HG03196 (cell line): ENCODE measurements at regions not wholly inside any gene's neighbourhood (a gene's known extent, or its start where the extent isn't known, plus 50 kb on each side); places are given as distances from the start of the nearest gene placed in this dataset.

ENCODE experiments used
- ATAC-seq: cut with Tn5 transposase; IDR thresholded peaks from one replicate; pipeline ENCODE4 v1.9.1; 2021; ENCODE audit not compliant: unreplicated experiment

DNA sequence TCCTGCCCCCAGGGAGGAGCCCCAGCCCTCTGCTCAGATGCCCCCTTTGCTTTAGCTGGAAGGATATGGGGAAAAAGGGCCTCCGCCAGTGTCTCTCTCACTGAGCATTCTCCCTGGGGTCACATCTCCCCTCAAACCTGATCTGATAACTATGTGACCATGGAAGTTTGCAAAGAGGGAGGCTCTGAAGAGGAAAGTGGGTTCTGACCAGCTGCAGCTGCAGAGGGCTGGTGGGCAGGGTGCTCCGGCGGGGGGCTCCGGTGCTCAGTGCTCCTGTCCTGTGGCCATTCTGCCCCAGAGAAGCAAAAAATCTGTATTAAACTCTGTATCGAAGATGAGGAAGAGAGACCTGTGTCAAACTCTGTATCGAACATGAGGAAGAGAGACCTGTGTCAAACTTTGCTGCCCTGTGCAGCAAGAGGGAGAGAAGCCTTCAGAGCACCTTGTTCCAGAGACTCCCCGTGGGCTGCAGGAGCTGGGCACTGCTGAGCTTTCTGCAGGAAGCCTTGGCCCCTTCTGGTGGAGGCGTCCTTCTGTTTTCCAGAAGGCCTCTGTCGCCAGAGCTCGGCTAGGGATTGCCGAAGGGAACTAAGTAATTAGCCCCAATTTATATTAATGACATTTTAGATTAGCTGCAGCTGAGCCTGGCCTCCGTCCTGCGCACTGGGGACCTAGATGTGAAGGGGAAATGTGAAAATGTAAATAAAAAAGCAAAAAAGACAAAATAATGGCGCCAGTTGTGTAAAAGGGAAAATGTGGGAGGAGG lies 186.2 kb upstream of the C1orf174 start:
- ATAC-seq = no peak

DNA sequence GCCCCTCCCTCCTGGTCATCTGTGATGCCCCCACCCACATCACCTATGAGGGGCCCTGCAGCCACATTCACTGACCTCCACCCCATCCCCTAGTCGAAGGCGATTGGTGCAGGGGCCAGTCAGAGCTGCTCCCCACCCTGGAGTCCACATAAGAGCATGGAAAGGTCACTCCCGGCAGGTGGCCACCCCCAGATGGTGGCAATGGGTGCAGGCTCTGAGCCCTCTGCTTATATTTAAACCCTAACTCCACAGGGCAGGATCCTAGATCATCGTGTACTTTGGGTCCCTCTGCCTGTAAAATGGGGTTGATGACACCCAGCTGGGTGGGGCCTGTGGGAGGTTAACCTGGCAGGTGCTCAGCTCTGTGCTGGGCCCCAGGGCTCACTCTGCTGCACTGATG lies 186.8 kb upstream of the C1orf174 start:
- ATAC-seq = no peak

DNA sequence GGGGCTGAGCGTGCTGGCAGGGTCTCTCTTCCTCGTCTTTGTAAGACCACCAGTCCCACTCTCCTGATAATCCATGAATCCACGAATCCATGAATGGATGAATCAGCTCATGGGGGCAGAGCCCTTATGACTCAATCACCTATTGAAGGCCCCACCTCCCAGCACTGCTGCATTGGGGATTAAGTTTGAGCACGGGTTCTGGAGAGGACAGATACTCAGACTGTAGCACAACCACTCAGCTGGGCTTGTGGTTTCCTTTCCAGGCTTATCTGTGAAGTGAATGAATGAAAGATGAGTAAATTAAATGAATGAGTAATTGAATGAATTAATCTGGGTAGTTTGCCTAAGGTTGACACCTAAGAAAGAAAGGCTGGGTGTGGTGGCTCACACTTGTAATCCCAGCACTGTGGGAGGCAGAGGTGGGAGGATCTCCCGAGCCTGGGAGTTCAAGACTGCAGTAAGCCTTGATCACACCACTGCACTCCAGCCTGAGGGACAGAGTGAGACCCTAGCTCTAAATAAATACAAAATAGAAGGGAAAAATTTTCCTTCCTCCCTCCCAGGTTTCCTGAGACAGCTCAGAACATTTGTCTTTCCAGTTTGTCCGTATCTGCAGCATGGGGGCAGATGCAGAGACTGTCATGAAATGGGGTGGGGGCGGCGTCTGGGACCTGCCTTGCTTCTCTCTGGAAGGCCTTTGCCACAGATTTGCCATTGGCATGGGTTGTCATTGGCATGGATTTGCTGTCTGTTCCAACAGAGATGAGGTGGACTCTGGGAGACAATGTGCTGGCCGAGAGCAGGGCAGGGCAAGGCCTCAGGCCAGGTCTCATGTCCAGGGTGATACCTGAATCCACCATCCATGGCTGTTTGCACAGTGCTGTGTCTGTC lies 187.7 kb upstream of the C1orf174 start:
- ATAC-seq = no peak

GRCh38 chr1:4088676-4089075 lies 188.6 kb upstream of the C1orf174 start:
- no peak for ATAC-seq

DNA sequence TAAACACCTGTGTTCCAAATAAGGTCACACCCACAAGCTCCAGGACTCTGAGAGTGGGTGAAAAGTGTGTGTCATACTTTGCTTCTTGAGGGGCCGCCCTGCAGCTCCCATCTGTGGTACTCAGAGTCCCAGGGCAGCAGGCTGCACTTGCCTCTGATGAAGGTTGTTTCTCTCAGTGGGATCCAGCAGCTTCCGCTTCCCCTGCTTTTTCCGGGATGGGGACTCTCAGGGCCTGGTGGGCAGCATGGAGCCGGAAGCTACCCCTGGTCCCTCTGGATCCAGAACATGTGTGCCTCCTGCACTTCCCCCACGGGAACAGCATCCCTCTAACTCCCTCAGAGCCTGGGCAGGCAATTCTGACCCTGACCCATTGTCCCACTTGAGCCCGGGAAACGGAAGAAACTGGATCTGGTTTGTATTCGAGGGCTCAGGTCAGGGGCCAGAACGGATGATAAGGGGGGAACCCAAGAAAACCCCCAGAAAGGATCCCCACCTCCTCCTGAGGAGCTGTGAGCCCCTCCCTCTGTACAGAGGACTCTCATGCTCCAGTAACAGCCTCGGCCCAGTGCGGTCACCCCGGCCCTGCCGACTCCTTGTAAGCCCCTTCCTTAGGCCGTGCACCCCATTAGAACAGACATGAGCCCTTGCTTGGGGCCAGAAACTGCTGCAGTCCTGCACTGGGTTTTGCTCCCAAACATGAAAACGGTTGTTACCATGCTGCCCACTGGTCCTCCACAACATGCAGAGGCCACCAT lies 189.5 kb upstream of the C1orf174 start:
- ATAC-seq = no peak

DNA sequence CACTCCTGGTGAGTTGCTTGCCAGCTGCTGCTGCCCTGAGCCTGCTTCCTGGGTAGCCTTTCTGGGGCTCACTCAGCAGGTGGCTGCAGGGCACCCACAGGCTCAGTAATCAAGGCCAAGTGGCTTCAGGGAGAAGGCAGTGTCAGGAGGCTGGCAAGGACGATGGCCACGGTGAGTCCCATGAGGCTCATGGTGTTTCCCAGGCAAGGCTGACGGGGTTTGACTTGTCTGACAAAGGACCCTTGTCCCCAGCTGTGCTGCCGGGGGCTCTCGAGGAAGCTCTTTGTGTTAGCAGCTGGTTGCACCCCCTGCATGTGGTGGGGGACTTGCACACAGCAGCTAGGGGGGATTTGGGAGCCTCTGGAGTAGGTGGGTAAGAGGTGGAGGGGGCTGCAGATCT lies 190.5 kb upstream of the C1orf174 start:
- ATAC-seq = no peak

DNA sequence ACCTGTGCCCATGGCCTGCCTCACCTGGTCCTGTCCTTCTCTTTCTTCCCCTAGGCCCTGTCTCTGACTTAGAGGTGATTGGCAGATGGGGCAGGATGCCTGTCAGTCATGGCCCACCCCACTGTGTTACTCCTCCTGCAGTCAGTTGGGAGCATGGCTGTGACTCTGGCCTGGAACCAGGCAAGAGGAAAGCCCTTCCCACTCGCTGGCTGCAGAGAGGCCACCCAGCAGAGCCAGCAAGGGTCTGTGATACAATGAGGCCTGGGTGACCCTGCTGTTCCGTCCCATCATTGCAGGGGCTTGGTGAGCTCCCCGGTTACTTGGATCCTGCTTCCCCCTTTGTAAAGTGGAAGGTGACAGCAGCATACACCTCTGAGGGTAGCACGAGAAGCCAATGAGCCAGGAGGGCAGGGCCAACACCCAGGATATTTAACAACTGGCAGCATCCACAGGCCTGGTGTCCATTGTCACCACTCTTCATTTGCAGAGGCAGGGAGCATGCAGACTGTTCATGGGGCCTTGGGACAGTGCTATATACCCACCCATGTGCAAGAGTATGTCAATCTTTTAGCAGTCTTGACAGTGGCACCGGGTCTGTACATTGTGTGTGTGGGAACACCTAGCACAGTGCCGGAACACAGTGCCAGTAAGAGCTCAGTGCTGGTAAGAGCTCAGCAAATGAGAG lies 191.0 kb upstream of the C1orf174 start:
- no peak for ATAC-seq

- no peak for ATAC-seq
Measured at GRCh38 chr1:4091996-4092395, 191.9 kb upstream of the C1orf174 start.

GRCh38 chr1:4093856-4094565 lies 193.9 kb upstream of the C1orf174 start:
- ATAC-seq = no peak

GRCh38 chr1:4095433-4095971 lies 195.4 kb upstream of the C1orf174 start:
- no peak for ATAC-seq

DNA sequence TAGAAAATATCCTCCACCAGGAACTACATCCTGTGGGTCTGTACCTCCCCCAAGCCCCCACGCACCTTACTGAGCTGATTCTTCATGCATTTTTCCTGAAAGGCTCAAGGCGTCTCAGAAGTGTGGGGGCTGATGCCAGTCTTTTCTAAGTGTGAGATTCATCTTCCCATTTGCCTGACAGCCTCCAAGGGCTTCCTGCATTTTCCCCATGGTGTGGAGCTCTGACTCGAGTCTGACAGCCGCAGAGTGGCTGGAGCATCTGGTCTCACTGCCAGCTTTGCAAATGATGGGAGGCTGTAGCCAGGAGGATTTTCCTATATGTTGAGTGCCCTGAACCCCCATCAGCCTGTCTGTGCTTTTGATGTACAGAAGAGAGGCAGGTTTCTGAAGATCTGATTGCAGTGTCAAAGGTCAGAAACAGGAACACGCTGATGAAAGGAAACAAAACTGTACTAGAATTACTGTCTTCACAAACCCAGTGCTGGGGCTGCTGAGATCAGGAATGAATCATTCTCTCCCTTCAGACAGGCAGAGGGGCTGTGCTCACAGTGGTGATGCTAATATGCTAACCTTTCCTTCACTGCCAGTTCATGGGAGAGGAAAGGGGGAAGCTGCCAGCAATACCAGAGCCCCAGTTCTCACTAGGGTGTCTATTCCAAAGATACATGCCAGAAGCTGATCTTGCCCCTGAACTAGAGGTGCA lies 201.5 kb upstream of the C1orf174 start:
- no peak for ATAC-seq

GRCh38 chr1:4105300-4105880 lies 205.3 kb upstream of the C1orf174 start:
- no peak for ATAC-seq

DNA sequence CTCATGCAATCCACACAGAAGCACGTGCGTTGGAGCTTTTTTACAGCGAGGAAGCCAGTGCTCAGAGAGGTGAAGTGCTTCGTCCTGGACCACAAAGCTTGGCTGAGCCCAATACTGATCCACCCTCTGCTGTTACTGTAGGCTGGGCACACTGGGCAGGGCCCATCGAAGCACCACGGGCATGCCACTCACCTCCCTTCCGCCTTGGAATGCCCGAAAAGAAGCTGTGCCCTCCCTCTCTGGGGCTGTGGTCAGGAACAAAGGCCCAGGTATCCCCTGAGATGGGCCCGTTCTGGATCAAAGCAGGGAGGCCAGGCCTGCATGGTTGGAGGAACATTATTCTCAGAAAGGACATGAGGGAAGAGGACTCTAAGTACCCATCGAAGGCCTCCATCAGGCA lies 206.7 kb upstream of the C1orf174 start:
- no peak for ATAC-seq

DNA sequence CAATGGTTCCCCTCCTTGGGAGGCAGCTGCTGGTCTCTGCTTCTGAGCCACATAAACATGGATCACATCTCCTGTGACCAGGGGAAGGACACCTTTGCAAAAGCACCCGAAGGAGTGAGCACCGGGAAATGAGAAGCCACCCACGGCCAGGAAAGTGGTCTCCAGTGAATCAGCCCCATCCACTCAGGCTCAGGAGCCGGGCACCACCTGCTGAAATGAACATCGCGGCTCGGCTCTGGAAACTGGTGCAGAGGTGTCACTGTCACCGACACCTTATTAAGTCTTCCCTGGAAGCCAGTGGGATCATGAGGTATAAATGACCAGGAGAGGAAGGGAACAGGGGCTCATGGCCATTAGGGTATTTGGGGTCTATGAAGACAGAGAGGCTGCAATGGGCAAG lies 207.2 kb upstream of the C1orf174 start:
- ATAC-seq = no peak

GRCh38 chr1:4108331-4108730 lies 208.3 kb upstream of the C1orf174 start:
- ATAC-seq = no peak

DNA sequence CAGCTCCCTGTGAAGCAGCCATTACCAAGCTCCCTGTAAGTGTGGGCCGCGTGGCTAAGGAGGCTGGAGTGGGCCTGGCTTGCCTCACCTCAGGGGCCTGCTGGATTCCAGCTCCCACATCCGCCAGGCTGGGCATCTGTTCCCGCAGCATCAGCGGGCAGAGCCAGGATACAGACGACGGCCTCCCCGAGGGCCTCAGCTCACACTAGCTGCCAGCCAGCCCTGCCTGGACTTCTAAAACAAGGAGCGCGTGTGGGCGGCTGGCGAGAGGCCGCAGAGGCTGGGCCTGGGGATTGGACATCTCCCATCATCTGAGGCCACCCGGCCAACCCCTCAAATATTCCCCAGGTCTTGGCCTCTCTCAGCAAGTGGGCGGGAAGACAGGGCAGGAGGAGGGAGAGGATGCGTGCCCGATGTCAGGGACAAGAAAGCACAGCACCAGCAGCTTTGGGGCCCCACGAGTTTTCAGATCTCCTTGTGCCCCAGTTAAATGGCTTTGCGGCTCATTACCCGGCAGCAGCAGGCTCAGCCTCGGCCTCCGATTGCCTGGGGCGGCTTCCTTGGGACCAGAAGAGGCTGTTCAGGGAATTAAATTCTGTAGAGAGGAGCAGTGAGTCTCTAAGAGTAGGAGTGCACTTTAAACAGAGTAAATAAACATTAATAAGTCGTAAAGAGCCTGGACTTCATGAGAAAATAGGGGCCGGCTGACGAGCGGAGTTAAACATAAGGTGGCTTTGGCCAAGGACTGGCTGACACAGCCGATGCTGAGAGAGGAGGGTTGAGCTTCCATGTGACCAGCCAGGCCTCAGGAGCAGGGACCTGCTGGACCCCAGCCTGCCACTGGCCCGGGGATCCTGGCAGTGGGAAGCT lies 208.9 kb upstream of the C1orf174 start:
- ATAC-seq = no peak

GRCh38 chr1:4109628-4109940 lies 209.5 kb upstream of the C1orf174 start:
- ATAC-seq = no peak

GRCh38 chr1:4110888-4111287 lies 210.8 kb upstream of the C1orf174 start:
- ATAC-seq = no peak
